ENCODE measurements at regions not wholly inside any gene's neighbourhood (a gene's known extent, or its start where the extent isn't known, plus 50 kb on each side); places are given as distances from the start of the nearest gene placed in this dataset.

DNA sequence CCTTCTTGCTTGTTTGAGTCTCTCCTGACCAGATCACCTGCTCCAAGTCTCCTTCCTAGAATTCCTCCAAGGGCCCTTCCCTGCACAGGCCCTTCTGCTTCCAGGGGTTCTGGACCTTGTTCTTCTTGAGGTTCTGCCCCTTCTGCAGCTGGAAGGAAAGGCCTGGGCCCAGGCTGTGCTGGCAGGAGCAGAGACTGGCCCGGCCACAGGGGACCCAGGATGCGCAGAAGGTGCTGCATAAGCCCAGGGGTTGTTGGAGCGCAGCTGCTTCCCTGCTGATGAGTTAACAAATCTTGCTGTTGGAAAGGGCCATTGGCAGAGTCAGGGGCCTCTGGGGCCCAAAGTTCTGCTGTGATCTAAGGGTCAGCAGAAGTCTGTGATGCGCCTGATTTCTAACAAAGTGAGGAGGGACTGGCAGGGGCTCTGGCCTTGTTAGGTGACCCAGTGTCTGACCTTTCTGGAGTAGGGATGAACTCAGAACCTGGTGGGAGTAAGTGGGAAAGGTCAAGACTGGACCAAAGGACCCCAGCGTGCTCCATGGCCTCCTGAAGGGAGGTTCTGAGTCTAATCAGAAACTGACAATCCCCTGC is 509.8 kb downstream of the PTPRU start:
- DNase-seq, result no peak

DNA sequence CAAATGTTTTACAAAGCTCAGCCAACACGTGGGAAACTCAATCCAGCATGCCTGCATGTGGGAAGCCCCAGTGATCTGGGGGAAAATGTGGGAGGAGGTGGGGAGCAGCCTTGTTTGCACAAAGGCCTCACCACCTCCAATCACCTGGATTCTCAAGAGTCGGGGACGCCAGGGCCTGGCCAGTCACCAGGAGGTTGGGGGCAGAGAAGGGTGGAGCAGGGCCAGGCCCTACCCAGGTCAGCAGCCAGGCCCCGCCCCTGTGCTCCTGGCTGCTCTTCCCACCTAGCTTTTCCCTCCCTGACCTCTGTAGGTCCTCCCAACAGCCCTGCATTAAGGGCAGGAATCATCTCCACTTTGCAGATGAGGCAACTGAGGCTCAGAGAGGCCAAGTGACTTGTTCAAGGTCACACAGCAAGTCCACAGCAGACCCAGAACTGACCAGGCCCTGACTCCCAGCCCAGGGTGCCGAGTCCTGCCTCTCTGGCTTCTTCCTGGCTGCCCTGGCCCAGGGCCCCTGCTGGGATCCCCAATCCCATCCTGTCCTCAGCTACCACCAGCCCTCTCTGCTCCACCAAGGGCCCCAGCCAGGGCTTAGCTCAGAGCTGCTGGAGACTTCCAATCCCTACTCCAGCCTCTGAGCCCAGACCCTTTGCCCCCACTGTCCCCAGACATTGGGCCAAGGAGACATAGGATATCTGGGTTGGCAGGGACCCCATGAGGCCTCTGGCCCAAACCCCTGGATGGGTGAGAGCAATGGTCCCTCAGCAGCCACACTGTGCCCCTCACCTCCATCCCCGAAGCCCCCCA is 508.6 kb downstream of the PTPRU start:
- no peak for DNase-seq

DNA sequence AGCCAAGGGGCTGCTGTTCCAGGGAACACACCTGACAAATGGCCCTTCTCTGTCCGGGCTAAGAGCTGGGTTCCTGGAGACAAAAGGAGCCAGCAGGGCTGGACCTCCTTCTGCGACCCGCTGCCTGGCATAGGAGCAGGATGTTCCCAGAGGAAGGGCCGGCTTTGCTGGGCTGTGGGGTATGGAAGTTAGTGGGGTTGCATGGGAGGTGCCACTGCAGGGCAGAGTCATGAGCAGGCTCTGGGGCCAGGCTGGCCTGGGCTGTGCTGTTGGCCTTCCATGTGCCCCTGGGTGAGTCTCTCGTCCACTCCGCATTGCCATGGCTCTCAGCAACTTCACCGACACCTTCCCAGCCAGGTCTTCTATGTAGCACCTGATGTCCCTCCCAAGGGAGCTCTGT is 507.6 kb downstream of the PTPRU start:
- DNase-seq, result no peak

DNA sequence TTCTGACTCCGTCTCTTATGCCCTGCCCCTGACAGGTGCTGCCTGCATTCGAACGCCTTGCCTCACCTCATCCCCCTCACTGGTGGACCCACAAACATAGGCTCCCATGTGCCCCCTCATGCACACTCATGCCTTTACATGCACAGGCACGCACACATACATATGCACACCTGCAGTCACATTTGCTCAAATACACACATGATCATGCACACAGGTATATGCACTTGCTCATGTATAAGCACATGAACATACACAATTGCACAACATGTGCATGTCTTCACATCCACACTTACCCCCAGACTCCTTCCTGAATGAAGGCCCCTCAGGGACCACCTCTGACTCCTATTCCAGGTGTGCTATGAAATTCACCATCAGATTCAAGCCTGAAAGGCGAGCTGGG is 506.9 kb downstream of the PTPRU start:
- DNase-seq, result no peak

DNA sequence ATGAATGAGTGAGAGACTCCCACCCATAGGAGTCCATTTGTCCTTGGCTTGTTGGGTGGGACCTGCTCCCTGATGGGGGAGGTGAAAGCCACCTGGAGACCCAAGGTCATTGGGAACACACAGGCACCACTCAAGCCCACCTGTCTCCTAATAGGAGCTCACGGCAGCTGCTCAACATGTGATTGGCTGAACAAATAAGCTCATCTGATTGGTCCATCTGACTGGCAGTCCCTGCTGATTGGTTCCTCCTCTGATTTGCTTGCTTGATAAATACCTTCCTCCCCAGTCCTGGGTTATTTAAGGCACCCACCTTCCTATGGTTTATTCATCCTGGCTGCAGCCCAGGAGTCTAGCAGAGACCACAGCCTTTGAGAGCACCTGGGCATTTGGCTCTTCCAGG is 502.9 kb downstream of the PTPRU start:
- no peak for DNase-seq

DNA sequence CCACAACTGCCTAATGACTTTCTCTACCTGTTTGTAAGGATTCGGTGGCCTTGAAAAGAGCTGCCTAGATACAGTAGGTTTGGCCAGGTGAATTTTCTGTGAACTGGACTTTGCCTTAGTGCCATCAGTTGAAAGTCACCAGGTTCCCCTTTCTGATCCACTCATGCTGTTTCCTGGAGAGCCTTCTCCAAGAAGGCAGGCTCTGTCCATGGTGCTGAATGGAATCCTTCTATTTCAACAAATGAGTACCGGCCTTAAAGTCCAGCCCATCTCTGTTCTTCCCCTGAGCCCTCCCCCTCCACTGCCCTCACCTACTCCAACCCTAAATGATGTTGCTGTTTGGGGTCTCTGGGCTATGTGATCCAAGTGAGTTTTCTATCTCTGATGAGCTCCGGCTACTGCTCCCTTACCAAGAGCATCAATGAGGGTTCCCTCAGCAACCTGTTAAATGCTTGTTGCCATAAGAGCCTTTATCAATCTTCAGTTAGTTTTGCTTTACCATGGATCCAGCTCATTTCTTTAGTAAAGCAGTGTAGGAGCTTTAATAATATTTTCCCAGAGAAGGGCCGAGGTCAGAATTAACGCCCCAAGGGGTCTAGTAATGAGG is 500.4 kb downstream of the PTPRU start:
- no peak for DNase-seq

DNA sequence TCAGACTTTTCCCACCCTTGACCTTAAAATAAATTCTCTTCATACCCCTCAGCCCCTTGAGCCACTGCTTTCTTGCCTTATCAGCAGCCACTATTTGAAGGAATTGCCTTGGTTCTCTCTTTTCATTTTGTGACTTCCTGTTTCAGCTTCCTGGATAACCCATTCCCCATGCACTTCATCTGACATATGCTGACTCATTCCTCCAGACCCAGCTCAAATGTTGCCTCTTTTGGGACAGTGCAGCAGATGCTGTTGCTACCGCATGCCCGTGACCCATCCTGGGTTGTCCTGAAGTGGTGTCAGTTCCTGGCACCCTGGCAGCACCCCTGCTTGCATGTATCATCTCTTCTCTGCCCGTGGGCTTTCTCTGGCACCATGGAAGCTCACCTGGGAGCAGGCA is 496.1 kb downstream of the PTPRU start:
- DNase-seq, result no peak

DNA sequence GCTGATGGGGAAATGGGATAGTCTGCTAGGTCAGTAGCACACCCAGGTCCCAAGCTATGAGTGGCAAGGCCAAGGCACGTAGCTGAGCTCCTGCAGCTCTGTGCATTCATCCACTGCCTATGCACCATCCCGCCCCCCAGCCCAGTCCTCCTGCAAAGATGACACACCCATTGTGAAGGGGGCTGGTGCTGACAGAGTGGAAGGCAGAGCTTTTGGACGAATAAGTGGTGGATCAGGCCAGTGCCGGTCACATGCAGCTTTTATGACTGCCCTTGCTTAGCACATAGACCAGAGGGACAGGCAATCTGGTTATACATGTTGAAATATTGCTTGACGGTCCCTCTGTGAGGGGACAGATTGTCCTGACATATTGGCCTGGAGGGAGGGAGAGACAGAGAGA is 494.3 kb downstream of the PTPRU start:
- DNase-seq, result no peak

DNA sequence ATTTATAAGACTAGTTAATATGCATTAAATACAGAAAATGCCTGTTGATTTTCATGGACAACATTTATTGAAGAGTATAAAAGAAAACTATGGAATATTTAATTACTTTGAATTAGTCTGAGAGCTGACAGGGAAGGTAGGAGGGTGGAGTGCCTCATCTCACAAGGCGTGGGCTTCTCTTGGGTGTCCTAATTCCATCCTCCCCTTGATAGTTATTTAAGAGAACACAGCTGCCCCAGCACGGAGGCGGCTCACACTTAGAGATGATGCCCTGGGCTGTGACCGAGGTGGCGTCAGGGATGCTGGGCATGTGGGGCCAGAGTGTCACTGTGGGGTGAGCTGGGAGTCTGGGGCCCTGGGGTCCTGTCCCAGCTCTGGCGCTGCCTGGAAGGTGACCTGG is 493.0 kb downstream of the PTPRU start:
- no peak for DNase-seq

DNA sequence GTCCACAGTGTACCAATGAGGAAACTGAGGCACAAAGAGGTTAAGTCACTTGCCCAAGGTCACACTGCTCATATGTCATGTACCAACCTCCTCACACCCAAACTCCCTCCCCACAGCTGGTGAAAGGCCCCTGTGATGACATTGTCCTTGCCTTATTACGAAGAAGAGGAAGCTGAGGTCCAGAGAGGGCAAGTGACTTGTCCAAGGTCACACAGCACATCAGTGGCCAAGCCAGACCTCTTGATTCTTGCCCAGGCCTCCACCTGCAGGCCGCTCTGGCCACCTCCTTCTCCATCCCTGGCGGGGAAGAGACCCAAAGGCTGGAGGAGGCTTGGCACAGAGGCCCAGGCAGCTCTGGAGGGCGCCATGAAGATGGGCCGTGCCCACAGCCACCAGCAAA is 492.4 kb downstream of the PTPRU start:
- no peak for DNase-seq

DNA sequence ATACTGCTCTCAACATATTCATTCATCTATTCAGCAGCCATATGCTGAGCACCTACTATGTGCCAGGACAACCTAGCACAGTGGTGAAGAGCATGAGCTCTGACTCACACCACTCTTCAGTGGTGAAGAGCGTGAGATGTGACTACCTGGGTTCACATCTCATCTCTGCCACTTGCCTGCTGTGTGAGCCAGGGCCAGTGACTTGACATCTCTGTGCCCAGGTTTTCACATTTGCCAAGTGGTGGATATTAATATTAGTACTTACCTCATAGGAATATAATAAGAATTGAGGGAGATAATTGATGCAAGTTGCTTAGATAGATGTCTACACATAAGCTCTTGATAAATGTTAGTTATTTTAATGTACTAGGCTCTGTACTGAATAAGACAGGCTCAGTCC is 488.9 kb downstream of the PTPRU start:
- DNase-seq, result no peak

DNA sequence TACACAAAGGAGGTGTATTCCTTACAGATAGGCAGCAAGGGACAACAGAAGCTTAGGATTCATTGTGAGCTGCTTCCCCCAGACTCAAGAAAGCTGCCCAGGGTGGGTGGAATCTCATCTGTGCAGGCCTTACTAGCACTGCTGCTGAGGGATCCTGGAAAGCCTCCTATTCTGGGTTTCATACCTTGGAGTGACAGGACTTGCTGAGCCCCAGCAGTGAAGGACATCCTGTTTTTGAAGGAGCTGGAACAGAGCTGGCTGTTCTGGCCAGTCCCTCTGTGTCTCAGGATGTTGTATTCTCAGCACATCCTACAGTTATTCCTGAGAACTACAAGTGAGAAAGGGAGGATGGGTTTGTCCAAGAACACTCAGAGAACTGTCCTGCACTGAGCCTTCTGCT is 486.3 kb downstream of the PTPRU start:
- DNase-seq, result no peak

DNA sequence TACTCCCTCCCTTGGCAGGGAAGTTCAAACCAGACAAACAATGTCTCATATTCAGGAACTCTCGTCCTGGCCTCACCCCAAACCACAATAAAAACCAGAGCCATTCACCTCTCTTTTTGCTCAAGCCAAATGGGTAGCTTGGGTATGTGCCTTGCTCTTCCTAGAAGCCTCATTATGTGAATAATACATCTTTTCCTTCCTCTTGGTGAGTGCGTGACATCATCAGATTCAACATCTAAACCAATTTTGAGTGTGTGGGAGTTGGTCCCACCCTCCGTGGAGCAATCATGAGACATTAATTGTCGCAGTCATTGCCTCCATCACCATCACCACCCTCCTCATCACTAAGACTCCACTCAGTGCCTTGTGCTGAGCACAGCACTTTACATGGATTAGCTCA is 482.9 kb downstream of the PTPRU start:
- no peak for DNase-seq

DNA sequence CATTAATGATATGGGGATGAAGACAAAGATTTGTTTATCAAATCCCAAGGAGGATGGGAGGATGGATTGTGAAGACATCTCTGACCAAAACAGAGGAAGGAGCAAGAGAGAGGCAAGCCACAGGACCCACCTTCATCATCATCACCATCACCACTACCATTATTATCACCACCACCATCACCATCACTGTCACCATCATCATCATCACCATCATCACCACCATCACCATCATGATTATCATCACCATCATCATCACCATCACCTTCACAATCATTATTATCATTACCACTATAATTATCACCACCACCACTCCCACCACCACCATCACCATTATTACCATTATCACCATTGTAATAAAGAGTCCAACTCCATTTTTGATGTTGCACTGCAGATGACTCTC is 482.5 kb downstream of the PTPRU start:
- DNase-seq, result no peak

DNA sequence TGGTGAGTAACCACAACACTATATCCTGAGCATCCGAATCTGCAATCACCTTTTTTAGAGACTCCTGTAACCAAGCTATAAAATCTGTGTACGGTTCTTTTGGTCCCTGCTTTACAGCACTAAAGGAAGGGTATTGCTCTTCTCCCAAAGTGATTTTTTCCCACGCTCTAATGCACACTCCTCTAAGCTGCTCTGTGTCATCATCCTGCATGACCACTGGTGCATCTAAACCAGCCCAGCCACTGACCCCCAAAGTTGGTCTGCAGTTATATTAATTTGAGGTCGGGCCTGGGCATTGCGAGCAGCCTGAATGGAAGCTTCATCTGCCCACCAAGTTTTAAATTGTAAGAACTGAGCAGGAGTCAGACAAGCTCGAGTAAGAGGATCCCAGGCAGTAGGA is 480.0 kb downstream of the PTPRU start:
- DNase-seq, result no peak

DNA sequence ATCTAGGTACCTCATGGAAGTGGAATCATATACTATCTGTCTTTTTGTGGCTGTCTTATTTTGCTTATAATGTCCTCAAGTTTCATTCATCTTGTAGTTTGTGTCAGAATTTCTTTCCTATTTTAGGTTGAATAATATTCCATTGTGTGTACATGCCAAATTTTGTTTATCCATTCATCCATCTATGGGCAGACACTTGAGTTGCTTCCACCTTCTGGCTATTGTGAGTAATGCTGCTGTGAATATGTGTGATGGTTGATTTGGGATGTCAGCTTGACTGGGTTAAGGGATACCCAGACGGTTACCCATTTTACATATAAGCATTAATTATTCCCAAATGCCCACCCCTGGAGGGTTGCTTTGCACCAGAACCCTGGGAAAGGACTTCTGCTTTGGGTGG is 477.5 kb downstream of the PTPRU start:
- no peak for DNase-seq

DNA sequence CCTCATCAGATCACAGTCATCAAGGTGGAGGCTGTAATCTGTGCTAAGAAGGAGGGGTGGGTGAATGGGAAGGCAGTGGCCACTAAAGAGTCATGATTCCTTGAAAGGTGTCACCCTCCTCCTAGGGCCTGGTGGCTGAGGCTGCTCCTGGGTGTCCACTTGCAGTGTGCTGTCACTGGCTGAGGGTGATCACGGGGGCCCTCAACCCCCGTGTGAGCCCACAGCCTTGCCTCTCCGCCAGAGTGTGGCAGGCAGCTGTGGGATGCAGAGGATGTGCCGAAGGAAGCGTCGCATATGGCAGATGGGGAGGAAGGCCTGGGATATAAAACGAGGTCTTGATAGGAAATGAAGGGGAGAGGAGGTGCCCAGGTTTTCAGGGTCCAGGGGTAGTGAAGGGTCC is 476.5 kb downstream of the PTPRU start:
- no peak for DNase-seq

DNA sequence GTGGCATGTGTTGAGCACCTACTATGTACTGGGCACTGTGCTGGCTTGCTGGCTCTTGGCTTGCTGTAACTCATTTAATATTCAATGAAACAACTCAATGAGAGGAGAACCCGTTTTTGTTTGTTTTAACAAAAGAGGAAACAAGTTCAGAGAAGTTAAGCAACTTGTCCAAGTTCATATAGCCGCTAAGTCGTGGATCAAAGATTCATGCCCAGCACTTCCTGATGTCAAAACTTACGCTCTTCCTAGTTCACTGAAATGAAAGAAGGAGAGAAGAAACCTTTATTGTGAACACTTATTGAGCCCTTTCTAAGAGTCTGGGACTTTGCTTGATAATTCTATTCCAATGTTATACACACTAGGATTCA is 475.9 kb downstream of the PTPRU start:
- DNase-seq, result no peak

DNA sequence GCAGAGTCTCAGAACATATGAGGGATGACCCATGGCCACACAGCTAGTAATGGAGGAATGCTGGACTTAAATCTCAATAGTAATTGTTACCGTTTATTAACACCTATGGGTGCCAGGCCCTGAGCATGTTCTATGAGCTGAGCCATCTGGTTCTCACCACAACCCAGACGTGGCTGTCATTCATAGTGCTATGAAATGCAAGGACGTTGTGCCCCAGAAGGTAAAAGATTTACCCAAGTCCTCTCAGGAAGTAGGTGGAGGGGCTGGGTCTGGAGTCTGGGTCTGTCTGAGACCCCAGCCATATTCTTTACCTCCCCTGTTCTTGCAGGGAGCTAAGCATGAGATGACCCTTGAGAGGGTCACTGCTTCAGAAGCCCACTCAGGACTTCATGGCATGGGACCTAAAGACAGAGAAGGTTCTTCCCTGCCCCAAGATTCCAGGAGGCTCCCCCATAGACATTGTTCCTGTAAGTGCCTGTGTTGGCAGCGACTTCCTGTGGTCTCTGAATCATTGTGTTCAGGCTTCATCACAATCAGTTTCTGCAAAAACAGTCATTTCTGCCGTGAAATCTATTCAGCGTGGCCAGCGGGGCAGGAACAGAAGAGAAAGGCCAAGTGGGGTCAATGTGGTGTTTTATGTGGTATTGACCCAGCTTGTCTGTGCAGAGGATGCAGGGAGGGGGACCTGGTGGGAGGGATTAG is 475.4 kb downstream of the PTPRU start:
- DNase-seq, result no peak

DNA sequence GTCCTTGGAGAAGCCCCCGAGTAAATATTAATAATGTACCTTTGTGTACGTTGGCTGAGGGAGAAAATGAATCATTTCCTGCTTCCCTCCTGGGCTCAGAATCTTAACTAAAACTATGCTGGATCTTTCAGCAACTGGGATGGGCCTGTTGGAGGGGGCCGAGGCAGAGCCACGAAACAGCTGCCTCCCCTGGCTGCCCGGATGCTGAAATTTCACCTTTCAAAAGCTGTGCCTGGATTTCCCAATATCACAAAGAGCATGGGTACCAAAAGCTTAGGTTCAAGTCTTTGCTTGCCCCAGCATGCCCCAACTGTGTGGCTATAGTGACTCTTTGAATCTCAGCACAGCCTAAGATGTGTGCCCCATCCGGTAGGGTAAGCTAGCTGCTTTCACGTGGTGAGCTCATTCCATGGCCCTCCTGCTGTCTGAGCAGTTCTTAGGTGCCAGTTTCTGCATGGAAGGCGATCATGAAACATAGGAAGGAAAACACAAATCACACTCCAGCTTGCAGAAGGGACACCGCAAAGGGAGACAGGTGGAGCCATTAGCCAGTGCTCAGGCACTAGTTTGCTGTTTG is 473.5 kb downstream of the PTPRU start:
- no peak for DNase-seq

DNA sequence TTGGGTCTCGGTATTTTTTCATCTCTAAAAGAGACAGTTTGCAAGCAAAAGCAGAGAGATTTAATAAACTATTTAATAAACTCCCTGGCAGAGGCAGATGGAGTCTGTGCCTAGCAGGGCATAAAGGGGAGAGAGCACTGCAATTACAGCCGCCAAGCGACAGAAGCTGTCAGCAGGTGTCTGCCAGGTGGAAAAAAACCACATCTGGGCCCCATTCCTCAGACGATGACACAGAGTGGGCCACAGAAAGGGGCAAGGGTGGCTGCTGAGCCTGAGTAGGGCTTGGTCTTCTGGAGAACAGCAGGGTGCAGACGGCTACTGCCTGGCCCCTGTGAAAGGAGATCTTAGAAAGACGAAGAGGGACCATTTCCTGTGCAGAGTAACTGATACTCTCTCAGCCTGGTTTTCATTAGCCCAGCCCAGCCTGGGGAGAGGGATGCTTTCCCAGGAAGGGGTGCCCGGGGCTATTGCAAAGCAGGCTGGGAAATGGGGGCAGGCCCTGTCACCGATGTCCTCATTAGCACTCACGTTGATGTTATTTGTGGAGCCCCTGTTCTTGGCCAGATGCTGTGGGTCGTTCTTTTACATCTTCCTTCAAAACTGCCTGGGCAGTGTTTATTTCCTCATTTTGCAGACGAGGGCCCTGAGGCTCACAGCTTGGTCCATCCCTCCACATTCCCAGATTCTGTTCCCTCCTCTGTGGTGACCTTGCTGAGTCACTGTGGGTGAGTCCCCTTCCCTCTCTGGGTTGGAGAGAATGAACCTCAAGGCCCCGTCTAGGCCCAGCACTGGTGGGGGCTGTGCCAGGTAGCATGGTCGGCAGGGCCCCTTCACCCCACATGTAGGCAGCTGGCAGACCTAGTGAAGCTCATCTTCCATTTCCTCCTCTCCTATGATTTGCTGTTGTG is 472.7 kb downstream of the PTPRU start:
- DNase-seq, result no peak

DNA sequence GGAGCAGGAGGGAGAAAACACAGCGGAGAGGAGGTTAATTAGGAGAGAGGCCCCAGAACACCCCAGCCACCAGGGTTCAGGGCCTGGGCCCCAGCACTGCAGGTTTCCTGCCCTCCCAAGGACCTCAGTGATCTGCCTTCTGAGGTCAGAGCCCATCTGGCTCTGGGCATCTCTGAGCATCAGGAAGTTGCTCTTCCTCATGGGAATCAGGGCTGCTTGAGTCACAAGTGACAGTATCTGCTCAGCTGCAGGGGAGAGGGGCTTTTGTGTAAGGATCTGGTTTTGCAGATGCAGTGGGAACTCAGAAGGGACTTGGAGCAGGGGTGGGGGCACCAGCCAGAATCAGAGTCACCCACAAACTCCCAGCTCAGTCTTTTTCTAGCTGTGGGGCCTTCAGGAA is 472.1 kb downstream of the PTPRU start:
- no peak for DNase-seq

DNA sequence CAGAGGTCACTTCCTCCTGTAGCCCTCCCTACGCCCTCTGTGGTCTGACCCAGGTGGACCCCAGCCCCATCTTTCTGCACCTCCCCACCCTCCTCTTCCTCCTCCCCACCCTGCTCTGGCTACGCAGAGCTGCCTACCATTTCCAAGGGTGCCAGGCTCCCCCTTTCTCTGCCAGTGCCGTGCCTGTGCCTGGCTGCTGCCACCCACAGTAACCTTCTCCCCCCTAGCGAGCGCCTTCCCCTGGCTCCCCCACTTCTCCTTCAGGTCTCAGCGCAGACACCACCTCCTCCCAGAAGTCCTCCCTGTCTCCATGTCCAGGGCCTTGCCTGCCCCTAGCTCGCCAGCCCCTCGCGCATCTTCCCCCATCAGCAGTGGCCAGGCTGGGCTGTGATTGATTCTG is 471.5 kb downstream of the PTPRU start:
- no peak for DNase-seq
